Adrenal gland (tissue), 9 donors: ENCODE measurements at regions not wholly inside any gene's neighbourhood (a gene's known extent, or its start where the extent isn't known, plus 50 kb on each side); places are given as distances from the start of the nearest gene placed in this dataset.

Experiments used
- DNase-seq, 7 donors: peaks; one replicate each; pipeline ENCODE4 v3.0.0-alpha.2; 2019 to 2020
- H3K27ac ChIP-seq, 5 donors: fragments of 200-600 bp; sonication (generic) in 4 of 5; 1 replicate in 3 of 5; 2 replicates in 2 of 5; pipeline versions ENCODE4 v1.5.1 to v1.8.0; 2016 to 2020; ENCODE audit warnings: mild to moderate bottlenecking in 1 of 5
- H3K27me3 ChIP-seq: fragments of 200-600 bp; 2 replicates; pipeline ENCODE4 v1.8.0; 2021
- H3K36me3 ChIP-seq, 2 donors: fragments of 200-600 bp; replicated peaks in 1 of 2; 1 replicate in 1 of 2; 2 replicates in 1 of 2; pipeline versions ENCODE4 v1.5.1 to v1.8.0; 2018 to 2022
- H3K4me1 ChIP-seq, 2 donors: fragments of 200-600 bp; replicated peaks in 1 of 2; 1 replicate in 1 of 2; 2 replicates in 1 of 2; pipeline versions ENCODE4 v1.5.1 to v1.8.0; 2018 to 2021
- H3K4me3 ChIP-seq, 4 donors: fragments of 200-600 bp; sonication (generic) in 3 of 4; one replicate each; pipeline ENCODE4 v1.5.1; 2016 to 2018
- H3K9me3 ChIP-seq, 3 donors: fragments of 200-600 bp; sonication (generic) in 1 of 3; replicated peaks in 1 of 3; 1 replicate in 2 of 3; 2 replicates in 1 of 3; pipeline versions ENCODE4 v1.5.1 to v1.8.0; 2016 to 2021
- POLR2A ChIP-seq, 2 donors: fragments of 450-650 bp; IDR thresholded peaks; one replicate each; pipeline ENCODE4 v1.6.1; 2017; ENCODE audit warnings: antibody characterized with exemption in 2 of 2, mild to moderate bottlenecking in 2 of 2, moderate library complexity in 1 of 2
- WGBS, 4 donors: extraction: QIAGEN DNeasy Blood & Tissue Kit in 2 of 4; methylation state at CpG; one replicate each; pipeline versions ENCODE4 v1.1.5 to v1.1.7; 2013 to 2017; 5-methylcytosine and 5-hydroxymethylcytosine counted together
- intact Hi-C, 2 donors: fragments of 100-400 bp; cut with DNase I; formaldehyde crosslinking; loops; one replicate each; pipeline versions ENCODE4 v1.14.1 to v1.15.0; 2022 to 2023
- TF ChIP-seq, protein P1 (sequence below), 6 experiments: fragments of 450-650 bp in 4 of 6; fragments of 200-600 bp in 2 of 6; sonication (generic) in 1 of 6; IDR thresholded peaks; 1 replicate in 5 of 6; 2 replicates in 1 of 6; pipeline versions ENCODE4 v1.5.1 to v1.8.0; 2016 to 2021; ENCODE audit warnings: antibody characterized with exemption in 6 of 6, mild to moderate bottlenecking in 2 of 6, moderate library complexity in 1 of 6
- donor health status: healthy with polysubstance abuse.
- donor health status: Bipolar disorder and iron deficiency.
- donor health status: DM: yes; HTN: yes; CAD: no.
- donor health status: DM: no; HTN: no; CAD: no.
- donor health status: DM: no; HTN: no; CAD: no.

GRCh38 chr11:91794146-91794545 lies 430.5 kb upstream of the FAT3 start:
- DNase-seq: no peak
- intact Hi-C loops: no loop called here
- no peaks in the 10 kb centered on the region for H3K27me3 ChIP-seq
- peaks cover 0 to 5% of the 10 kb centered on the region in 2 donors for H3K4me1 ChIP-seq
- no peak overlapping the region for H3K27ac ChIP-seq
- H3K4me3 ChIP-seq: no peak overlapping the region
- TF ChIP-seq, protein P1, sequence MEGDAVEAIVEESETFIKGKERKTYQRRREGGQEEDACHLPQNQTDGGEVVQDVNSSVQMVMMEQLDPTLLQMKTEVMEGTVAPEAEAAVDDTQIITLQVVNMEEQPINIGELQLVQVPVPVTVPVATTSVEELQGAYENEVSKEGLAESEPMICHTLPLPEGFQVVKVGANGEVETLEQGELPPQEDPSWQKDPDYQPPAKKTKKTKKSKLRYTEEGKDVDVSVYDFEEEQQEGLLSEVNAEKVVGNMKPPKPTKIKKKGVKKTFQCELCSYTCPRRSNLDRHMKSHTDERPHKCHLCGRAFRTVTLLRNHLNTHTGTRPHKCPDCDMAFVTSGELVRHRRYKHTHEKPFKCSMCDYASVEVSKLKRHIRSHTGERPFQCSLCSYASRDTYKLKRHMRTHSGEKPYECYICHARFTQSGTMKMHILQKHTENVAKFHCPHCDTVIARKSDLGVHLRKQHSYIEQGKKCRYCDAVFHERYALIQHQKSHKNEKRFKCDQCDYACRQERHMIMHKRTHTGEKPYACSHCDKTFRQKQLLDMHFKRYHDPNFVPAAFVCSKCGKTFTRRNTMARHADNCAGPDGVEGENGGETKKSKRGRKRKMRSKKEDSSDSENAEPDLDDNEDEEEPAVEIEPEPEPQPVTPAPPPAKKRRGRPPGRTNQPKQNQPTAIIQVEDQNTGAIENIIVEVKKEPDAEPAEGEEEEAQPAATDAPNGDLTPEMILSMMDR (IDR thresholded peaks at IDR 0.05): no peak
- TF ChIP-seq POLR2A (IDR thresholded peaks at IDR 0.05): no peak
- WGBS, 4 donors: 71 to 87% (median 76%) methylated on average over 3 of the region's 3 CpGs
- H3K9me3 ChIP-seq: no peaks in the 10 kb centered on the region
- no peaks in the 10 kb centered on the region for H3K36me3 ChIP-seq

DNA sequence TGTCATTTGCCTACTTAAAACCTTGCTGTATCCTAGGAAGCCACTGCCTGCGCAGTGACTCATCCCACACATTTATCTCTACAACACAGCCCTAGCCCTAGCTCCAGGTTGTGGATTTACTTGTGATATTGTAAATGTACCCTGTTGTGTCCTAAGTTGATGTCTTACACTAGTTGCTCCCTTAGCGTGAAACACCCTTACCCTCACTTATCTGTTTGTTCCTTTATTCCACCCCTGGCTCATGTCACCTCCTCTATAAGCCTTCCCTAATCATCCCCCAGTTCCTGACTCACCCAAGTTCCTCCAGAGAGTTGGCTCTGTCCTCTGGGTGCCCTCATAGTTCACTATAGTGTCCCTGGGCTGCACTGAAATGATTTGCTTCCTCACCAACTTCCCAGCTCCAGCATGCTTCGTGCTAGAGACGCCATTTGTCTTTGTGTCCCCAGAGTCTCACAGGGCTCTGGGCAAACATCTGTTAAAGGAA lies 431.8 kb upstream of the FAT3 start:
- no peak for DNase-seq
- TF ChIP-seq POLR2A (IDR thresholded peaks at IDR 0.05): no peak
- TF ChIP-seq, protein P1 (IDR thresholded peaks at IDR 0.05): no peak
- Histone ChIP-seq H3K27me3 (no peaks in the 10 kb centered on the region), H3K4me1 (peaks cover 0 to 5% of the 10 kb centered on the region in 2 donors), H3K9me3 (no peaks in the 10 kb centered on the region), H3K4me3 (no peak overlapping the region), H3K27ac (no peak overlapping the region), H3K36me3 (no peaks in the 10 kb centered on the region)
- intact Hi-C loops: no loop called here
- 70 to 90% (median 83%) methylated on average over 4 of the region's 4 CpGs for WGBS, 4 donors

GRCh38 chr11:91791171-91791468 lies 433.5 kb upstream of the FAT3 start:
- 63 to 79% (median 67%) methylated on average over 3 of the region's 3 CpGs for WGBS, 4 donors
- Histone ChIP-seq H3K27me3 (no peaks in the 10 kb centered on the region), H3K36me3 (no peaks in the 10 kb centered on the region), H3K4me1 (peaks cover 0 to 5% of the 10 kb centered on the region in 2 donors), H3K27ac (no peak overlapping the region), H3K9me3 (no peaks in the 10 kb centered on the region), H3K4me3 (no peak overlapping the region)
- intact Hi-C loops: no loop called here
- no peak for DNase-seq
- TF ChIP-seq POLR2A (IDR thresholded peaks at IDR 0.05): no peak
- TF ChIP-seq, protein P1 (IDR thresholded peaks at IDR 0.05): no peak

- Histone ChIP-seq H3K27ac (no peak overlapping the region), H3K9me3 (no peaks in the 10 kb centered on the region), H3K4me3 (no peak overlapping the region), H3K4me1 (peaks cover 0 to 5% of the 10 kb centered on the region in 2 donors), H3K27me3 (no peaks in the 10 kb centered on the region), H3K36me3 (no peaks in the 10 kb centered on the region)
- no peak for DNase-seq
- intact Hi-C loops: no loop called here
- TF ChIP-seq, protein P1 (IDR thresholded peaks at IDR 0.05): no peak
- no peak for TF ChIP-seq POLR2A (IDR thresholded peaks at IDR 0.05)
- 66 to 80% (median 78%) methylated on average over 6 of the region's 6 CpGs for WGBS, 4 donors
Observed at GRCh38 chr11:91790346-91791170, 434.1 kb upstream of the FAT3 start.
